HG03432 (cell line): ENCODE measurements at regions not wholly inside any gene's neighbourhood (a gene's known extent, or its start where the extent isn't known, plus 50 kb on each side); places are given as distances from the start of the nearest gene placed in this dataset.

Source experiments
- ATAC-seq: cut with Tn5 transposase; IDR thresholded peaks from one replicate; pipeline ENCODE4 v1.9.1; 2021; ENCODE audit warnings: mild to moderate bottlenecking, moderate library complexity; ENCODE audit not compliant: unreplicated experiment

DNA sequence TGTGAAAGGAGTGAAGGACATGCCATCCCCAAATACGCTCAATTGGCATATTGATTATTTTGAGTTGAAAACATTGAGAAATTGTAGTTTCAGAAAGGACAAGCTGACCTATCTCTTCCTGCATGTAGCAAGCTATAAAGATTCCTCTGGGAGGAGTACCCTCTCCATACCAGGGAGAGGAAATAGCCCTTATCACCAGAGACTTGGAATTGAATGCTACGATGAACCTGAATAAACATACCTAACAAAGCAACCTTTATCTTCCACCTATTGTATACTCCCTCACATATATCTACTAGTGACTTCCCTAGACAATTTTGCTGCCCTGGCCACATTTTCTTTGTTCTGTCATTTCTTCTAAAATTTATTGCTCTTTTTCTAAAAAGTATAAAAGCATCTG, 150.2 kb upstream of the EEPD1 start:
- no peak for ATAC-seq

DNA sequence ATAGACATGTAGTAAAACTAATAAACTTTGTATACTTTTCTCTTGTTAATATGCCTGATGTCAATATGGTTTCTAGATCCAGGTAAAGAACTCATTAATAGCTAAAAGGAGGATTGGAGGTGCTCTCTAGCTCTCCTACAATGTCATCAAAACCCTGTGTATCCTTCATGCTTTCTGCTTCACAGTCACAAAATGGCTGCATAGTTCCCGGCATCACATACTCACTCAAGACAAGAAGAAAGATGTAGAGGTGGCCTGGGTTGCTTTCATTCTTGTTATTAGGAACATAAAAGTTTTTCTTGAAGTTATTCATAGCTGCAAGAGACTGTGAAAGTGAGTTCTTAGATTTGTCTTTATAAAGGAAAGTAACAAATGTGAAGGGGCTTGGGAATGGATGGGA, 149.7 kb upstream of the EEPD1 start:
- ATAC-seq, result no peak

DNA sequence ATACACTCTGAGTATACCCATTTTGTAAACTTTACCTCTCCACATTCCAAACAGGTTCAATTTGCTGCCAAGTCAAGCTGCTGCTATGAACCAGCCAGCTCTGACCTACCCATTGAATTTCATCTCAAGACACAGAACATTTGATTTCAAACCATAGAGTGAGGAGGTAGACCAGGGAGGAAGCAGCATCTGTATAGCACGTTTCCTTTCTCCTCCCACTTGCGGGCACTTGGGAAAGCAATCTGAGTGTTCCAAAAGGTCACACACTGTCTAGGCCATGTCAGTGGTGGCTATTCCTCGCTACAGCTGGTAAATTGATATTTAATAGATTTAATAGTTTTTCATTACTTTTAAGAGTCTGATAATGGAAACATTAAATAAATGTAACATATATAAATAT, 147.8 kb upstream of the EEPD1 start:
- no peak for ATAC-seq

- no peak for ATAC-seq
These were observed 147.2 kb upstream of the EEPD1 start for GRCh38 chr7:36005876-36006275.

DNA sequence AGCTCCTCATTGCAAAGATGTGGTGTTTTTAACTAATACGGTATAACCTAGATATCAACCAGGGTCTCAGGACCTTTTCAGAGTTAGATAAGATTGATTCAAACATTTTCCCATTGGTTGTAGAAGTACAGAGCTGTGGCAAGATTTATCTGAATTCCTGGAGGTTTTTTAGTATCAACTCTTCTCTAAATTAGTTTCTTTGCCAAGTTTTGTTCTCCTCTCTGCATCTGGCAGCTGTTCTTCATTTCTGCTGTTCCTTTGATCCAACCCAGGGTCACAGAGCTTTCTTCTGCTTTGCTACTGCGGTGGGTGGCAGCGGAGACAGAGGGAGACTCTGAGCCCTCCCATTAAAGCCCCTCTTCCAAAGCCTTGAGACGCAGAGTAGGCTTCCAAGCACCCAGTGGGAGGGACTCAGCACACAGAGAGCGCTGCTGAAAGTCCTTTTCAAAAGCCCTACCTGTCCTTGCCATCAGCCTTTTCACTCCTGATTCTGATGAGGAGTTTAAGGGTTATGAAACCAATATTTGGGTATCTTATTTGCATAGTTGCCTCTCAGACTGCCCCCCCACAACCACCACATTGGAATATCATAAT, 146.3 kb upstream of the EEPD1 start:
- no peak for ATAC-seq

GRCh38 chr7:36010656-36011587, 142.1 kb upstream of the EEPD1 start:
- no peak for ATAC-seq

GRCh38 chr7:36011588-36011965, 141.5 kb upstream of the EEPD1 start:
- ATAC-seq, result no peak

GRCh38 chr7:36013246-36014014, 139.6 kb upstream of the EEPD1 start:
- ATAC-seq, result no peak

DNA sequence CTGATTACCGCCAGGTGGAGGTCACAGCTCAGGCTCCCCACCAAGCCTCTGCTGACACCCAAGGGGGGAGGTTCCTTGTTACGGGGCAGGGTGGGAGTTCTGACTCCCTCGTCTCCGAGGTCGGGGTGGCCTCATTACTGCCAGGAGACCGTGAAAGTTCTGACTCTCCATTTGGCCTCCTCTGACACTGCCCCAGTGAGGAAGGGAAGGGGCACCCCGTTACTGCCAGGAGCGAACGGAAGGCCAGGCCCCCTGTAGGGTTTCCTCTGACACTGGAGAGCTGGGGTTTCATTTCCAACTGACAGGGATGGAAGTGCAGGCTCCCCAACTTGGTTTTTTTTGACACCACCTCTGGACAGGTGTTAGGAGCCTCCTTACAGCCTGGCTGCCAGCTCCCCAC, 138.1 kb upstream of the EEPD1 start:
- ATAC-seq, result no peak

DNA sequence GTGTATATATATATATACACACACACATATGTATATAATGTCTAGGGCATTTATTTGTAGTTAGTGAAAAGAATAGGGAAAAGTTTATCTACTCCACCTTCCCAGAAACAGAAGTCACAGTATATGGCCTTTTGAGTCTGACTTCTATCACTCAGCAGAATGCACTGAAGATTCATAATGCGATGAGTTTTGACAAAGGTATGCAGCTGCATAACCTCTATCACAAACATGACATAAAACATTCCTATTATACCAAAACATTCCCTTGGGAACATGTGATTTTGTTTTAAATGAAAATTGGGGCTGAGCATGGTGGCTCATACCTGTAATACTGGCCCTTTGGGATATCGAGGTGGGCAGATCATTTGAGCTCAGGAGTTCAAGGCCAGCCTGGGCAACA, 137.3 kb upstream of the EEPD1 start:
- ATAC-seq, result no peak

DNA sequence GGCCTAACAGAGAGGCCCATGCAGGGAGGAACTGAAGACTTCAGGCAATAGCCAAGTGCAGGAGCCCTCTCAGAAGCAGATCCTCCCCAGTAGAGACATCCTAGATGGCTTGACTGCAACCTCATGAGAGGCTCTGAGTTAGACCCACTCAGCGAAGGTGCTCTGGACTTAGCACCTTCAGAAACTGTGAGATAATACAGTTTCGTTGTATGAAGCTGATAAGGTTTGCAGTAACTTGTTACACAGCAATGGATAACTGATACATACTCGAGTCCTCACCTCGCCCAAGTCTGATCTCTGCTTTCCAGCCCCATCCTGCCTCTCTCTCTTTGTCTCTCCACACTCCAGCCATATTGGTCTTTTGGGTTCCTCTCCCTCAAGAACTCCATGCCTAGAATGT, 136.4 kb upstream of the EEPD1 start:
- ATAC-seq, result no peak

GRCh38 chr7:36017111-36017510, 135.9 kb upstream of the EEPD1 start:
- ATAC-seq, result no peak

DNA sequence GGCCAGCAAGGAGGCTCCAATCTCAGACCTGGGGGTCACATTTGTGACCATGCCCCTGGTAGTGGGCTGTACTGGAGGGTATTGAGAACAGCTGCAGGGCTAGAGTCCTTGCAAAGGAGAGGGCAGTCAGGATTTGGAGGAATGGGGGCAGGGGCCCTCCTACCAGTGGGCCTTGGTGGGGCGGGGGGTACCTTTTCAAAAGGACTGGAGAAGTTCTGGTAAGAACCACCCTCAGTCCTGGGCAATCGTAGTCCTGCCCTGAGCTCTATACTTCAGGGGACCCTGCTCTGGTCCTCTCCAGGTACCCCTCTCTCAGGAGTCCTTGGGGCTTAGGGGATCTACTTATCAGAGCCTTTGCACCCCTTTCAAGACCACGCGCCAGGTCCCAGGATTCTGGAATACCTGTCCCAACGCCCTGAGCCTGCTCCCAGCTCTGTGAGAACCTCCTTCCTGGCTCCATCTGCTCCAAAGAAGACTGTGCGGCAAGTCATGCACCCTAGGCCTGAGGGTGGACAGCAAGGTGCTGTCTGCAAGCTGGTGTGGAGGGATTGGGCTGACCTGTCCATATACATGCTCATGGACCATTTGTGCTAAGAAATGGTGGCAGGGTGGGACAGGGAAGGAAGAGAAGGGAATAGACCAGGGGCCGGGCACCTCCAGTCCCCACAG, 134.1 kb upstream of the EEPD1 start:
- ATAC-seq, result no peak

GRCh38 chr7:36019538-36019937, 133.5 kb upstream of the EEPD1 start:
- ATAC-seq, result no peak

DNA sequence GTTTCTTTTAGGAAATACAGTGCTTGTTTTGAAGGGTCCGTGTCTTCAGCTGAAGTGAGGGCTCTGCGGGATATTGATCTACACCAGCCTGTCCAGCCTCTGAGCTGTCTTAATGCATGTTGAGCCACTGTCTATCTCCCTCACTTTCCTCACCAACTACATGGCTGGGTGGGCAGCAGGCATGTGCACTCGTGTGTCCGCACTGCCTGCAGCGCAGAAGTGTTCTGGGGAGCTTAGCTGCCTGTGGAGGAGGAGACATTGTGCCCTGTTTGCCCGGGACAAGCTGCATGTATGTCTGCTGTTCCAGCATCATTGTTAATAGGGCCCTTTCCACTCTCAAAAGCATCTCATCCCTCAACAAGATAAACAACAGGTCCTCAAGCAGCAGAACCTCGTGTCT, 133.1 kb upstream of the EEPD1 start:
- ATAC-seq, result no peak

GRCh38 chr7:36021367-36021766, 131.7 kb upstream of the EEPD1 start:
- no peak for ATAC-seq

- no peak for ATAC-seq
These were observed 131.0 kb upstream of the EEPD1 start for GRCh38 chr7:36021917-36022550.

GRCh38 chr7:36023033-36023560, 130.0 kb upstream of the EEPD1 start:
- no peak for ATAC-seq

- no peak for ATAC-seq
These were observed 127.9 kb upstream of the EEPD1 start for GRCh38 chr7:36025190-36025589.

DNA sequence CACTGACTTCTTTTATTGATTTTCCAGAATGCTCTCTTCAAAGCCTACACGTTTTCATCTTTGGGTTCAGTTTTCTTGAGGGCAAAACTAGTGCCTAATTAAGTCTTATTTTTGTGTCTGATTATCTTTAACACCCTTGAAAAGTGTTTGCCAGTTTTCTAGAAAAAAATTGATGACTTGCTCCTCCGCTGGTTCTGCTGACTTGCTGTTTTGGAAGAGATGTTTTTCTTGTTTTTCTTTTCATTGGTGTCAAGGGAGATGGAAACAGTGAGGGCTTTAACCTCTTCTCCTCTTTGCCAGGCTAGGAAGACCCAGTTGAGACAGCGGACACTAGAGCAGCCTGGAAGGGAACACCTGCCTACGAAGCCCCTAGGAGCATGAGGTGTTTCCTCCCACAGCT, 123.7 kb upstream of the EEPD1 start:
- no peak for ATAC-seq
